GM23248 (cell line): ENCODE measurements at regions not wholly inside any gene's neighbourhood (a gene's known extent, or its start where the extent isn't known, plus 50 kb on each side); places are given as distances from the start of the nearest gene placed in this dataset.

Experiments used
- EZH2 ChIP-seq: fragments of 200-600 bp; sonication (generic); IDR thresholded peaks from 2 replicates; pipeline ENCODE4 v1.6.1; 2018; ENCODE audit warnings: antibody characterized with exemption, mild to moderate bottlenecking; ENCODE audit not compliant: insufficient read depth, poor library complexity, severe bottlenecking
- EZH2phosphoT487 ChIP-seq: fragments of 200-600 bp; sonication (generic); IDR thresholded peaks from 2 replicates; pipeline ENCODE4 v1.6.1; 2018; ENCODE audit warnings: antibody characterized with exemption, moderate library complexity, mild to moderate bottlenecking, low read depth; ENCODE audit not compliant: insufficient read depth

DNA sequence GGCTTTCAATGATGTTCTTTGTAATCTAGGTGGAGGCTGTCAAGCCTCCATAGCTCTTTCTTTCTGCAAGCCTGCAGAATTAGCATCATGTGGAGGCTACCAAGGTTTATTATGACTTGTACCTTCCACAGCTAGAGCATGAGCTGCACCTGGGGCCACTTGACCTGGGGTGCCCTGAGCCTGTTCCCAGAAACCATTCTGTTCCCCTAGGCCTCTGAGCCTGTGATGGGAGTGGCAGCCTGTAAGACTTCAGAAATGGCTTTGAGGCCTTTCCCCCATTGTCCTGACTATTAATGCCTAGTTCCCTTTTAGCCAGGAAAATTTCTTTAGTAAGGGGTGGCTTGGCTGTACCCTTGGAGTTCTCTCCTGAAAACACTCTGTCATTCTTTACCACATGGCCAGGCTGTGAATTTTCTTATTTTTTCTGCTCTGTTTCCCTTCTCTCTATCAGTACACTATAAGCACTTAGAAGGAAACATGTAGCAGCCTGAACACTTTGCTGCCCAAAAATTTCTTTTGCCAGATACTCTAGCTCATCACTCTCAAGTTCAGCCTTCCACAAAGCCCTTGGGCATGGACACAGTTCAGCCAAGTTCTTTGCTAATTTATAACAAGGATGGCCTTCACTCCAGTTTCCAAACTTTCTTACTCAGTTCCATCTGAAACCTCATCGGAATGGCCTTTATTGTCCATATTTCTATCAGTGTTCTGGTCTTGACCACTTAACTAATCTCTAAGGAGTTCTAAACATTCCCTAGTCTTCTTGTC, 61.4 kb upstream of the NR3C1 start:
- TF ChIP-seq EZH2 (no peak), EZH2phosphoT487 (no peak)
